ENCODE measurements at regions not wholly inside any gene's neighbourhood (a gene's known extent, or its start where the extent isn't known, plus 50 kb on each side); places are given as distances from the start of the nearest gene placed in this dataset.

DNA sequence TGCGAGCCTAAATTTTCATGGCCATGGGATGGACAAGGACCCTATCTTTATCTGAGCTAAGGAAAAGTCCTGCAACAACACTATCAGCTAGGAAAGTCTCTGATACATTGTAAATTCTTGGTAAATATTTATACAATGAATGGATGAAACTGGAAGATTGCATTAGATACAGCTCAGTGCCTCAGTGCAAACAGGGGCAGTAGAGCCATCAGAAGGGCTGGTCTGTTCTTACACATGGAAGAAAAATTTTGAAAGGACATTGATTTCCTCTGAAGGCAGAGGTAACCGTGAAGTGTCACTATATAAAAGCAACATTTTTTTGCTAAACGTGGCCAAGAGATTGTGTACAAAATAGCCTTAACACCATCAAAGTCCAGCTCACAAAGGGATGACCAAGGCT, 153.2 kb upstream of the GADL1 start:
- no peak for TF ChIP-seq POLR2A (IDR thresholded peaks at IDR 0.05)
- TF ChIP-seq, protein P1, sequence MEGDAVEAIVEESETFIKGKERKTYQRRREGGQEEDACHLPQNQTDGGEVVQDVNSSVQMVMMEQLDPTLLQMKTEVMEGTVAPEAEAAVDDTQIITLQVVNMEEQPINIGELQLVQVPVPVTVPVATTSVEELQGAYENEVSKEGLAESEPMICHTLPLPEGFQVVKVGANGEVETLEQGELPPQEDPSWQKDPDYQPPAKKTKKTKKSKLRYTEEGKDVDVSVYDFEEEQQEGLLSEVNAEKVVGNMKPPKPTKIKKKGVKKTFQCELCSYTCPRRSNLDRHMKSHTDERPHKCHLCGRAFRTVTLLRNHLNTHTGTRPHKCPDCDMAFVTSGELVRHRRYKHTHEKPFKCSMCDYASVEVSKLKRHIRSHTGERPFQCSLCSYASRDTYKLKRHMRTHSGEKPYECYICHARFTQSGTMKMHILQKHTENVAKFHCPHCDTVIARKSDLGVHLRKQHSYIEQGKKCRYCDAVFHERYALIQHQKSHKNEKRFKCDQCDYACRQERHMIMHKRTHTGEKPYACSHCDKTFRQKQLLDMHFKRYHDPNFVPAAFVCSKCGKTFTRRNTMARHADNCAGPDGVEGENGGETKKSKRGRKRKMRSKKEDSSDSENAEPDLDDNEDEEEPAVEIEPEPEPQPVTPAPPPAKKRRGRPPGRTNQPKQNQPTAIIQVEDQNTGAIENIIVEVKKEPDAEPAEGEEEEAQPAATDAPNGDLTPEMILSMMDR (IDR thresholded peaks at IDR 0.05): no peak

All from esophagus squamous epithelium (tissue), 4 donors.